Astrocyte of the spinal cord (primary cell): ENCODE measurements at regions not wholly inside any gene's neighbourhood (a gene's known extent, or its start where the extent isn't known, plus 50 kb on each side); places are given as distances from the start of the nearest gene placed in this dataset.
"Not testable (repeated sequence)": the region's sequence is repeated elsewhere in the genome, so short reads cannot be mapped to it uniquely, and the experiment has no call there.

ENCODE experiments used
- DNase-seq: peaks from one replicate; pipeline ENCODE4 v3.0.0; 2011; ENCODE audit warnings: low read depth, low spot score
- H3K4me3 ChIP-seq: 2 replicates; pipeline ENCODE4 v1.5.1; 2011; ENCODE audit warnings: low read depth, mild to moderate bottlenecking, low read length, moderate library complexity
- CTCF ChIP-seq: IDR thresholded peaks from 2 replicates; pipeline ENCODE4 v1.5.1; 2012; ENCODE audit warnings: low read depth, mild to moderate bottlenecking, low read length, inconsistent platforms
- in situ Hi-C: cut with HindIII; loops from 2 replicates; pipeline ENCODE4 v1.10.0; 2017; ENCODE audit warnings: low sequenced_read_pairs

GRCh38 chr9:81312346-81312745 is 377.0 kb downstream of the TLE1 start:
- in situ Hi-C loops = no loop called here
- H3K4me3 ChIP-seq = no peak overlapping the region
- TF ChIP-seq CTCF = no peak
- DNase-seq = no peak

DNA sequence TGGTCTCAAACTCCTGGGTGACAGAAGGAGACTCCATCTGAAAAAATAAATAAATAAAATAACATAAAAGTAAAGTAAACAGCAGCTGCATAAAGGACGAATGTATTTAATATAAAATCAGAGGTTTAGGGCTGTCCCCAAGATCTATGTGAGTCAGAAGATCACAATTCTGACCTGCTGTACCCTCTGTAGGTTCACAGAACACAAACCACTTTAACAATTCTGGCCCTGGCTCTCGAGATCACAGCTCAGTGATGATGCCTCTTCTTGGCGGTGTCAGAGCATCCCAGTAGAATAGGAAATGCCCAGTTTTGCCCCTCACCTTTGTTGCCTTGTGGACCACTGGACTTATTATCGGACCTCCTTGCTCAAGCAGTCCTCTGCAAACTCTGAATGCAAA is 380.9 kb downstream of the TLE1 start:
- in situ Hi-C loops = no loop called here
- TF ChIP-seq CTCF = no peak
- H3K4me3 ChIP-seq = no peak overlapping the region
- DNase-seq = no peak

- in situ Hi-C loops, DNase-seq, H3K4me3 ChIP-seq: not testable (repeated sequence)
These were observed 381.6 kb downstream of the TLE1 start for GRCh38 chr9:81307791-81308190.

DNA sequence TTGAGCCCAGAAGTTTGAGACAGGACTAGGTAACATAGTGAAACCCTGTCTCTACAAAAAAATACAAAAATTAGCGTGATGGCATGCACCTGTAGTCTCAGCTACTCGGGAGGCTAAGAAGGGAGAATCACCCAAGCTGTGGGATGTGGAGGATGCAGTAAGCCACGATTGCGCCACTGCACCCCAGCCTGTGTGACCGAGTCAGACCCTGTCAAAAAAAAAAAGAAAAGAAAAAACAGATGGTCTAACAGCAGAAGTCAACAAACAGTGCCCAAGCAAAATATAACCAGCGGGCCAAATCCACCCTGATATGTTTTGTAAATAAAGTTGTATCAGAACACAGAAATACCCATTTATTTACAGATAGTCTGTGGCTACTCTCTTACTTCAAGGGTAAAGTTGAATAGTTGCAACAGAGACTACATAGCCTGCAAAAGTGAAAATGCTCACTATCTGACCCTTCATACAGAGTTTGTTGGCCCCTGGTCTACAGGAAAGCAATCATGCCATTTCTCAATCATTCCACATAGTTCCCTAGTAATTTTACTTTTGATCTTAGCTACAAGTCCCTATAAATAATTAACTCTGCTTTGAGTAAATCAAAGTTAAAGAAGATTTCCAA is 383.7 kb downstream of the TLE1 start:
- in situ Hi-C loops = no loop called here
- H3K4me3 ChIP-seq = no peak overlapping the region
- TF ChIP-seq CTCF = no peak
- DNase-seq = no peak

DNA sequence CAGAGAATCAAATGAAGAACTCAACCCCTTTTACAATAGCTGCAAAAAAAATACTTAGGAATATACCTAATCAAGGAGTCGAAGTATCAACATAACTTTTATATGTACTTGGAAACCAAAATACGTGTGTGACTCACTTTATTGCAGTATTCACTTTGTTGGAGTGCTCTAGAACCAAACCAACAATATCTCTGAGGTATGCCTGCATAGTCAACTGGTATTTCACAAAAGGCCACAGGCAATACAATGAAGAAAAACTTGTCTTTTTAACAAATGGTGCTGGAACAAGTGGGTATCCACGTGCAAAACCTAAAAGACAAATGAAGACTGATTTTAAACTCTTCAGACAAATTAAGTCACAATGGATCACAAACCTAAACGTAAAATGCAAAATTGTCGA is 385.7 kb downstream of the TLE1 start:
- in situ Hi-C loops = no loop called here
- TF ChIP-seq CTCF = no peak

GRCh38 chr9:81293651-81294050 is 395.7 kb downstream of the TLE1 start:
- in situ Hi-C loops = no loop called here
- TF ChIP-seq CTCF = no peak
- DNase-seq = no peak
- H3K4me3 ChIP-seq = no peak overlapping the region

More for the DNA sequence above, 385.7 kb downstream of the TLE1 start:
- DNase-seq = no peak
- H3K4me3 ChIP-seq = no peak overlapping the region

- in situ Hi-C loops = no loop called here
- no peak overlapping the region for H3K4me3 ChIP-seq
- TF ChIP-seq CTCF = no peak
- DNase-seq = no peak
These were observed 397.1 kb downstream of the TLE1 start for GRCh38 chr9:81292056-81292805.
